HG03354 (cell line): ENCODE measurements at regions not wholly inside any gene's neighbourhood (a gene's known extent, or its start where the extent isn't known, plus 50 kb on each side); places are given as distances from the start of the nearest gene placed in this dataset.
A peak's percentile ranks its signal among the peaks of the same experiment; 100 is the strongest.
"Not testable (repeated sequence)": the region's sequence is repeated elsewhere in the genome, so short reads cannot be mapped to it uniquely, and the experiment has no call there.

Experiments
- ATAC-seq: cut with Tn5 transposase; IDR thresholded peaks from one replicate; pipeline ENCODE4 v1.9.1; 2021; ENCODE audit warnings: mild to moderate bottlenecking; ENCODE audit not compliant: unreplicated experiment, poor library complexity, severe bottlenecking

- no peak for ATAC-seq
These were observed 85.2 kb downstream of the FDX1 start for GRCh38 chr11:110514967-110515366.

- ATAC-seq = not testable (repeated sequence)
These were observed 87.6 kb downstream of the FDX1 start for GRCh38 chr11:110517381-110517780.

DNA sequence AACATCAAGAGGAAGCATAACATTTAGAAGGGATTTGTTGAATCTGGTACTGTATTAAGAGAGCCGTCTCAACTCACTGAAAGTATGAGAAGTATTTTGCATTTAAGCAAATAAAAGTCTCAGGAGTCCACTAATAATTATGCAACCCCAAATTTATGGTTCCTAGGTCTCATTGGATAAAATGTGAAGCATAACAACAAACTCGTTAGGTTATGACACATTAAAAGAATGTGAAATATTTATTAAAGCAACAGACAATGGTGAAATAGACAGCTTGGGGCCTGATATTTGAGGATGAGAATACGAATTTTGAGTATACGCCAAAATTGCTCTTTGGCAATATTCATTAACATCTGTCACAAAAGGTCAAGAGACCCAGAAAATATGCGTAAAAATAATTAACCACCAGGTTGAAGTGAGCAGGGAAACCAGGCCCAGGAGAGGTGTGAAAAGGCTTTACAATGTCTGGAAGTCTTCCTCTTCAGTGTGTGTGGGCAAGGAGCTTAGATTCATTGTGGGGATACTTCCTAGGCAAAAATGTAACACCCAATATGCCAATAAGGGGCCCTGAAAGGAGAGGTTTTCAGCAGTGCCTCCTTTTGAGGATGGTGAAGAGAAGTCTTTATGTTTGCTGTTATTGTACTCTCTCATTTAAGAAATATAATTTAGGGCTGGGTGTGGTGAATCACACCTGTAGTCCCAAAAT, 89.2 kb downstream of the FDX1 start:
- no peak for ATAC-seq

DNA sequence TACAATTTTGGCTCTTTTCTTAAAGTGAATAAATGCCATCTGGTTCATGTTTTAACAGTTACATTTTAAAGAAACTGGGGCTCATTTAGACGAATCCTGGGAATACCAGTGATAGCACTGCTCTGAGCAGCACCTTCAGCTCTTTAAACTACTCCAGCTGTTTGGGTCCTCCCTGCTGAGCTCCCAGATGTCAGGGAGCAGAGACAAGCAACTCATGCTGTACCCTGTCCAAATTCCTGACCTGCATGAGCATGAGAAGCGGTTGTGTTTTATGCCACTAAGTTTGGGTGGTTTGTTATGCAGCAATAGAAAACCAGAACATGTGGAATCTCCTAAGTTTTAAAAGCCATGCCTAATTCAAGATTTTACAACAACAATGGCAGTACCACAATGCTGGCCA, 90.0 kb downstream of the FDX1 start:
- no peak for ATAC-seq

DNA sequence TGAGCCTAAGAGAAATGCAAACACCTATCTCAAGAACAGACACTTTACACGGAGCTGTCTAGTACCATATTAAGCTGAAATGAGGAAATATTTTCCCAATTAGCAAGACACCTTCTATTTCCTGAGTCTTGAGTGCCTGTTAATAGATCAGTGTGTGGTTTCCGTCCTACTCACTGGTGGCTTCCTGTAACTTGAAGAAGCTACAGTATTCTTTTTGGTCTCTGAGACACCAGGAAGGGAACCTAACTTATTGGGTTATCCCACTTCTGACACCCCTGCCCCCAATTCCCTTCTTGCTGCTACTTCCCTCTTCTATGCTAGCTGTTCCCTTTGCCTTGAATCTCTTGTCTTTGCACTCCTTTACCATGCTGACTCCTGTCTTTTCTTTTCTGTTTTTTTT, 92.7 kb downstream of the FDX1 start:
- ATAC-seq = no peak

DNA sequence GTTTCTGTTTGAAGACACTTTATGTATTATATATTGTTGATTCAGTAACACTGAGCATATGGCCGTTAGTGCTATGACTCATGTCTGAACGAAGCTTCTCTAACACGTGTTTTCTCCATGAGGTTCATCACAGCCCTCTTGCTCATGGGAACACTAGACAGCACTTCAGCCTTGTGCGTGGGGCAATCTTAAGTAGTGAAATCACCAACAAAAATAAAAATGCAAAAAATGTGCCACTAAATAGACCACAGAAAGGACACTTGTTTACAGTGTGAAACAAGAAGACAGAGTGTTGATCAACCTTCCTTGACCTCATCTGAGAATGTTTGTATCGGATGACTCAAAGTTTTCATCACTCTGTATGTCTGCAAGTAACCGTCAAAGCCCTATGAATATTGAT, 94.5 kb downstream of the FDX1 start:
- ATAC-seq = no peak

DNA sequence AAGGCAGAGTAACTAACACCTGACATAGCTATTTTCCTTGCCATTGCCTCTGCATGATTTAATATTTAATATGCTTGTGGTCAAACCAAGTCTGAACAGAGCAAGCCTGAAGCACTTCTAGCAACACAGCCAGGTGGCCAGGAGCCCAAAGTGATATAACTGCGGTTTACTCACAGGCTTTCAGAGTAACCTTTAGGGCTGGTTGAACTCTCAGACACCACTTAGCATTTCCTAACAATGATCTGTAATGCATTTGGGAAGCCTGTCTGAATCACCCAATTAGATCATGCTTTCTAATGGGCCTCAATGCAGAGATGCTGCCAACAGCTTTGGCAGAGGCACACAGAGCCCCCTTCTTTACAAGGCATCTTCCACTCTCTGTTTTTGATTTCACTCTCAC, 96.1 kb downstream of the FDX1 start:
- peak; percentile 93 for ATAC-seq

GRCh38 chr11:110526323-110526722, 96.6 kb downstream of the FDX1 start:
- peak; percentile 54 for ATAC-seq
